HepG2 (cell line): ENCODE measurements at regions not wholly inside any gene's neighbourhood (a gene's known extent, or its start where the extent isn't known, plus 50 kb on each side); places are given as distances from the start of the nearest gene placed in this dataset.

Source experiments
- ATAC-seq: fragments of 200-7000 bp; cut with Tn5 transposase; 3 replicates; pipeline ENCODE4 v1.9.1; 2020; ENCODE audit warnings: mild to moderate bottlenecking, moderate library complexity
- BruUV-seq: library from RNA; stranded (reverse); fragments of 400-500 nt; replicated peaks from 2 replicates; lab custom pipeline; 2021; lab: Mats Ljungman, UMichigan
- CTCF ChIA-PET: fragments of 300-600 bp; formaldehyde crosslinking; extraction: SDS; loops from one replicate; lab custom pipeline; 2021; ENCODE audit warnings: low total read pairs, inconsistent platforms, low intra/inter-chr PET ratio; lab: Yijun Ruan, JAX
- POLR2A ChIA-PET: fragments of 350-600 bp; sonication (Branson Sonifier 250); formaldehyde crosslinking; loops from one replicate; lab custom pipeline; 2020; ENCODE audit warnings: antibody characterized with exemption, inconsistent platforms; lab: Yijun Ruan, JAX
- DNase-seq: peaks from one replicate; pipeline ENCODE4 v3.0.0-alpha.2; 2015; ENCODE audit warnings: low spot score
- FAIRE-seq: peaks from 3 replicates; lab custom pipeline; 2011; peaks lifted over from hg19 to GRCh38; lab: Jason Lieb, UNC
- H2AFZ ChIP-seq: one replicate; pipeline ENCODE4 v1.6.1; 2011; ENCODE audit warnings: low read length, inconsistent platforms
- H3K27ac ChIP-seq: fragments of 300-600 bp; 3 replicates; pipeline ENCODE4 v1.8.0; 2011; ENCODE audit warnings: mixed run types, mild to moderate bottlenecking, mixed read lengths, low read length, inconsistent platforms; ENCODE audit not compliant: insufficient read depth; ENCODE audit errors: extremely low read length
- H3K27me3 ChIP-seq, 2 experiments: fragments of 200-600 bp in 1 of 2; 2 replicates in 1 of 2; 3 replicates in 1 of 2; pipeline versions ENCODE4 v1.6.0 to v1.8.0; 2011; ENCODE audit warnings: low read length in 2 of 2, mild to moderate bottlenecking in 2 of 2, moderate library complexity in 2 of 2, inconsistent platforms in 1 of 2; ENCODE audit not compliant: insufficient read depth in 2 of 2, control insufficient read depth in 1 of 2
- H3K36me3 ChIP-seq, 2 experiments: fragments of 200-600 bp in 1 of 2; replicated peaks in 1 of 2; 2 replicates in 1 of 2; 3 replicates in 1 of 2; pipeline versions ENCODE4 v1.5.1 to v1.8.0; 2011; ENCODE audit warnings: low read length in 2 of 2, inconsistent platforms in 1 of 2; ENCODE audit not compliant: insufficient read depth in 2 of 2, control insufficient read depth in 1 of 2
- H3K4me1 ChIP-seq: 2 replicates; pipeline ENCODE4 v1.5.1; 2012; ENCODE audit warnings: low read length, inconsistent platforms; ENCODE audit not compliant: insufficient read depth
- H3K4me2 ChIP-seq: 2 replicates; pipeline ENCODE4 v1.6.0; 2011; ENCODE audit warnings: low read depth, low read length, inconsistent platforms
- H3K4me3 ChIP-seq, 3 experiments: fragments of 200-600 bp in 1 of 3; sonication (generic), shearing (Covaris generic) in 1 of 3; replicated peaks in 1 of 3; 2 replicates each; pipeline ENCODE4 v1.5.1; 2011 to 2016; ENCODE audit warnings: low read length in 3 of 3, inconsistent platforms in 2 of 3, low read depth in 2 of 3, mild to moderate bottlenecking in 2 of 3, control low read depth in 1 of 3, mixed read lengths in 1 of 3; ENCODE audit not compliant: insufficient read depth in 1 of 3
- H3K79me2 ChIP-seq: one replicate; pipeline ENCODE4 v1.6.1; 2011; ENCODE audit warnings: low read length, inconsistent platforms; ENCODE audit not compliant: insufficient read depth
- H3K9ac ChIP-seq: 2 replicates; pipeline ENCODE4 v1.6.0; 2011; ENCODE audit warnings: mild to moderate bottlenecking, low read depth, low read length, inconsistent platforms; ENCODE audit not compliant: insufficient read depth
- H3K9me3 ChIP-seq: 2 replicates; pipeline ENCODE4 v1.5.1; 2012; ENCODE audit warnings: mild to moderate bottlenecking, low read length
- H4K20me1 ChIP-seq: 2 replicates; pipeline ENCODE4 v1.6.0; 2011; ENCODE audit warnings: inconsistent platforms, mild to moderate bottlenecking, low read length, moderate library complexity; ENCODE audit not compliant: insufficient read depth
- ADNP ChIP-seq: sonication (generic); formaldehyde crosslinking; IDR thresholded peaks from 2 replicates; pipeline ENCODE4 v1.4.0; 2020; ENCODE audit warnings: missing genetic modification reagents
- ATM ChIP-seq: fragments of 450-650 bp; IDR thresholded peaks from 2 replicates; pipeline ENCODE4 v1.7.1; 2017; ENCODE audit warnings: mild to moderate bottlenecking, borderline replicate concordance
- FOXM1 ChIP-seq: sonication (generic); formaldehyde crosslinking; IDR thresholded peaks from 2 replicates; pipeline ENCODE4 v1.5.0; 2020; ENCODE audit warnings: missing genetic modification reagents
- MTF2 ChIP-seq: sonication (generic); formaldehyde crosslinking; IDR thresholded peaks from 2 replicates; pipeline ENCODE4 v1.5.0; 2020; ENCODE audit warnings: missing genetic modification reagents, borderline replicate concordance
- NKX3-1 ChIP-seq: sonication (generic); formaldehyde crosslinking; IDR thresholded peaks from 2 replicates; pipeline ENCODE4 v1.5.0; 2020; ENCODE audit warnings: missing genetic modification reagents
- PAF1 ChIP-seq: IDR thresholded peaks from 2 replicates; pipeline ENCODE4 v1.6.1; 2016; ENCODE audit warnings: missing genetic modification reagents, missing compliant biosample characterization
- PCBP2 ChIP-seq: fragments of 200-400 bp; formaldehyde crosslinking; optimal IDR thresholded peaks from 2 replicates; pipeline ENCODE3; 2018; ENCODE audit warnings: low read length, low read depth; ENCODE audit not compliant: poor library complexity, severe bottlenecking
- SIN3B ChIP-seq: fragments of 150-350 bp; IDR thresholded peaks from 2 replicates; pipeline ENCODE4 v1.6.1; 2014; ENCODE audit warnings: low read length
- ZBTB40 ChIP-seq, 2 experiments: fragments of 450-650 bp in 1 of 2; sonication (generic) in 1 of 2; formaldehyde crosslinking in 1 of 2; IDR thresholded peaks; 2 replicates each; pipeline versions ENCODE4 v1.6.1 to v1.8.0; 2016 to 2022; ENCODE audit warnings: antibody characterized with exemption in 1 of 2, mild to moderate bottlenecking in 1 of 2, missing genetic modification reagents in 1 of 2
- ZNF331 ChIP-seq: sonication (generic); formaldehyde crosslinking; IDR thresholded peaks from 2 replicates; pipeline ENCODE4 v1.4.0; 2020; ENCODE audit warnings: missing genetic modification reagents
- ZNF382 ChIP-seq: sonication (generic); formaldehyde crosslinking; IDR thresholded peaks from 2 replicates; pipeline ENCODE4 v1.5.0; 2020; ENCODE audit warnings: missing genetic modification reagents, mild to moderate bottlenecking, borderline replicate concordance
- ZNF619 ChIP-seq: sonication (generic); formaldehyde crosslinking; IDR thresholded peaks from 2 replicates; pipeline ENCODE4 v1.4.0; 2020; ENCODE audit warnings: mild to moderate bottlenecking, missing genetic modification reagents
- ZNF674 ChIP-seq: sonication (generic); formaldehyde crosslinking; IDR thresholded peaks from 2 replicates; pipeline ENCODE4 v1.5.0; 2020; ENCODE audit warnings: low read depth, mild to moderate bottlenecking, missing genetic modification reagents
- ZNF83 ChIP-seq: sonication (generic); formaldehyde crosslinking; IDR thresholded peaks from 2 replicates; pipeline ENCODE4 v1.4.0; 2020; ENCODE audit warnings: missing genetic modification reagents, mild to moderate bottlenecking, borderline replicate concordance
- ZNF878 ChIP-seq: sonication (generic); formaldehyde crosslinking; IDR thresholded peaks from 2 replicates; pipeline ENCODE4 v1.8.1; 2023; ENCODE audit warnings: mild to moderate bottlenecking, missing genetic modification reagents, moderate library complexity
- WGBS: methylation state at CpG from one replicate; pipeline ENCODE4 v1.1.6; 2017; ENCODE audit warnings: low lambda C conversion rate; 5-methylcytosine and 5-hydroxymethylcytosine counted together
- in situ Hi-C: cut with HindIII; loops from 2 replicates; pipeline ENCODE4 v1.10.0; 2017; ENCODE audit warnings: low pct_unique_long_range_greater_than_20kb; ENCODE audit not compliant: extremely low pct_ligation_motif_present
- intact Hi-C: fragments of 100-400 bp; cut with micrococcal nuclease; formaldehyde crosslinking; loops from one replicate; pipeline ENCODE4 v1.10.0; 2022; ENCODE audit not compliant: unreplicated experiment

- no peak for TF ChIP-seq ZNF619 (CRISPR knock-in tag)
Measured at GRCh38 chr7:125654076-125654475, 724.5 kb upstream of the POT1 start (continued).

GRCh38 chr7:125651823-125652528 is 722.4 kb upstream of the POT1 start:
- FAIRE-seq (no peak), ATAC-seq (no peak), DNase-seq (no peak)
- CTCF ChIA-PET: no interaction called here
- H3K4me2 ChIP-seq: no peak overlapping the region
- WGBS: 10% methylated on average over 8 of the region's 8 CpGs
- no peaks in the 10 kb centered on the region for H3K4me1 ChIP-seq
- no TSS peak for BruUV-seq
- no peaks in the 10 kb centered on the region for H3K79me2 ChIP-seq
- no peak overlapping the region for H3K9ac ChIP-seq
- POLR2A ChIA-PET: no interaction called here
- no peak overlapping the region for H2AFZ ChIP-seq
- no peaks in the 10 kb centered on the region for H3K36me3 ChIP-seq
- intact Hi-C loops (no loop called here), in situ Hi-C loops (no loop called here)
- no peak overlapping the region for H3K4me3 ChIP-seq
- no peaks in the 10 kb centered on the region for H3K27me3 ChIP-seq
- H4K20me1 ChIP-seq: no peaks in the 10 kb centered on the region
- H3K9me3 ChIP-seq: no peaks in the 10 kb centered on the region
- no peak overlapping the region for H3K27ac ChIP-seq
- TF ChIP-seq PAF1 (no peak), ZBTB40 (IDR thresholded peaks at IDR 0.05) (no peak), ZBTB40 (CRISPR knock-in tag; IDR thresholded peaks at IDR 0.05) (no peak), NKX3-1 (CRISPR knock-in tag) (no peak), ZNF83 (CRISPR knock-in tag) (no peak), FOXM1 (CRISPR knock-in tag) (no peak), ZNF674 (no peak), PCBP2 (no peak), ZNF331 (CRISPR knock-in tag) (no peak), ADNP (CRISPR knock-in tag) (no peak), ATM (no peak), MTF2 (no peak), SIN3B (no peak), ZNF878 (CRISPR knock-in tag) (no peak), ZNF382 (no peak)
